Glomerular visceral epithelial cell (primary cell): ENCODE measurements at regions not wholly inside any gene's neighbourhood (a gene's known extent, or its start where the extent isn't known, plus 50 kb on each side); places are given as distances from the start of the nearest gene placed in this dataset.

Experiments
- DNase-seq: peaks from one replicate; pipeline ENCODE4 v3.0.0-alpha.2; 2016; ENCODE audit errors: extremely low spot score

DNA sequence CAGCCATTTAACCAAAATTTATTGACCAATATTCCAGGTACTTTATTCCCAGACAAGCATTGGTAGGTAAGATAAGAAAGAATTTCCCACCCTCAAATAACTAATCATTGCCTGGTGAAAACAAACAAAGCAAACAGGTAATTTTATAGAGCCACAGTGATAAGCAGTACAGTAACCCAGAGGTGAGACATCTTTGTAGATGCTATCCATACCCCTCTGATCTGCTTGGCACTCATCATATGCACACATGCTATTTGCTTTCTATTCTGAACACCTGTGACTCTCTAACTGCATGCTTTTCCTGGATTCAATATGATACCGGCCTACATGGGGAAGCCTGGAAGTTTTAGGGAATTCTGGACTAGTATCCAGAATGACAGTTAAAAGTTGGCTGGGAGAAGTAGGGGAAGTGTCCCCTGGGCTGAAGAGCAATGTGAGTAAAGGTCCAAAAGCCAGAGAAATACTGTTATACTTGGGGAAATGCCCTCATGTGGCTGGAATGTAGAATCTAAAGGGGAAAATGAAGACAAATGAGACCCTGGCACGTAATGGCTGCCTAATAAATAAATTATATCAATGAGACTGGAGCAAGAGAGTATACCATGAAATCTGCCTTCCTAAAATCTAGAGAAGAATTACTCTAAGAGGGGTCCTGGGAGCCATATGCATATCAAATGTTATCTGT is 243.8 kb upstream of the ADAMTSL1 start:
- no peak for DNase-seq

GRCh38 chr9:18233311-18233710 is 240.6 kb upstream of the ADAMTSL1 start:
- no peak for DNase-seq

DNA sequence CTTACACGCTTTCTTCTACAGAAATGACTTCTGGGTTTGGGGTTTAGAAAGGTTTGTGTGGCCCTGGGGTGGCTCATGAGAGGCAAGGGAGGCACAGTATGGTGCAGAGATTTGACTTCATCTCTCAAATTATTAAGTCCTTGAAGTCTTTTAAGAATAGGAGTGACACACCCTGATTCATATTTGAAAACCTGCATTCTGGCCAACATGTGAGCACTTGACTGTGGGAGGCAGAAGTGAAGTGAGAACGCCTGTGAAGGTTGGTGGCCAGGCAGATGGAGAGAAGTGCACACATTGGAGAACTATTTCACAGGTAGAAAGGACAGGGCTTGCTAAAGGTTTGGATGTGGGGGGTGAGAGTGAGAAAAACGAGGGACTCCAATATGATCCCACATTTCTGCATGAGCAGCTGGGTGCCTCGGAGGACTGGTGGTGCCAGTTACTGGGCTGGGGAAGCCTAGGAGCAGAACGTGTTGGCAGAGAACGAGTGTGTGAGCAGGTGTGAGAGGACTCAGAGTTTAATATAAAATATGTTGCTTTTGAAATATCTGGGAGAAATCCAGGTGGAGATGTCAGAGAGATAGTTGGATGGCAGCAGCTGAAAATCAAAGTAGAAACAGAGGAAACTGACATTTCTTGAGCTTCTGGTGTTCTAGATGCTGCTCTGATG is 240.0 kb upstream of the ADAMTSL1 start:
- DNase-seq, result no peak

GRCh38 chr9:18235181-18235908 is 238.6 kb upstream of the ADAMTSL1 start:
- DNase-seq, result no peak

GRCh38 chr9:18236336-18236735 is 237.6 kb upstream of the ADAMTSL1 start:
- DNase-seq, result no peak

- no peak for DNase-seq
These were observed 236.2 kb upstream of the ADAMTSL1 start for GRCh38 chr9:18237776-18238175.

- peak; percentile 32 for DNase-seq
These were observed 235.7 kb upstream of the ADAMTSL1 start for GRCh38 chr9:18238254-18238653.

- no peak for DNase-seq
These were observed 235.1 kb upstream of the ADAMTSL1 start for GRCh38 chr9:18238752-18239447.

- DNase-seq, result no peak
These were observed 233.7 kb upstream of the ADAMTSL1 start for GRCh38 chr9:18240213-18240612.

DNA sequence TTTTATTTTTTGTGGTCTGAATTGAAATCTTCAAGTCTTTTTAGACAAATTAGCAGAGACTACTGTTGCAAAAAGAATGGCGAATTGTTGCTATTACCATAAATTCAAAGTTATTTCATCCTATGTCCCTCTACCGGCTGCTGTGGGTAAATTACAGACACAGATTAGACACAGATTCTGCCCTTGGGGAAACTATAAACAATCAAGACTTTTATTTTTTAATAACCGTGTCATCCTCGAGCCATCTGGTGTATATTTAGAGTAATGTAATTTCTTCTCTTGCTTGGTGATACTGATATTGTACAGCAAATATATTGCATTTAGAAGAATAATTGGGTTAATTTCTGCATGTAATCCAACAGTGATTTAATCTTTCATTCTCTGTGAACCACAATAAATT is 228.0 kb upstream of the ADAMTSL1 start:
- no peak for DNase-seq

- no peak for DNase-seq
These were observed 223.9 kb upstream of the ADAMTSL1 start for GRCh38 chr9:18250053-18250452.

- no peak for DNase-seq
These were observed 220.0 kb upstream of the ADAMTSL1 start for GRCh38 chr9:18253950-18254349.

DNA sequence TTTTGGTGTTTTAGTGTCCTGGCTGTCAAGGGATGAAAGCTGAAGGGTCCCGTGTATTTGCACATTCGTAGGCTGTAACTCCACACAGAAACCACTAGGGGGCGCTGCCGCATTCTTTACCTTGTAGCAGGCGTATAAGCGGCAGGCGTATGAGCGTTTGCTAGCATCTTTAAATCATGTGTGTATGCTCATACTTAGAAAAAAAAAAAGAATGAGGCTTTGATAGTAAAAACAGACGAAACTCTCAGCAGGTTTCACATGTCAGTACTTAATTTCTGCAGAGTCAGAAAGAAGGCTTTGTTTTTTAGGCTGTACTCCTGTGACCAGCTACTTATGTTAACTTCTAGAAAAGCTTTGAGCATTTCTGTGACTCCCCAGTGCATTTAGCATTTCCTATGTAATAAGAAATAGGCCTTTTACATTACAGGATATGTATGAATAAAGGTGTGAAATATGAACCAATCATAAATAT is 218.8 kb upstream of the ADAMTSL1 start:
- peak; percentile 85 for DNase-seq

DNA sequence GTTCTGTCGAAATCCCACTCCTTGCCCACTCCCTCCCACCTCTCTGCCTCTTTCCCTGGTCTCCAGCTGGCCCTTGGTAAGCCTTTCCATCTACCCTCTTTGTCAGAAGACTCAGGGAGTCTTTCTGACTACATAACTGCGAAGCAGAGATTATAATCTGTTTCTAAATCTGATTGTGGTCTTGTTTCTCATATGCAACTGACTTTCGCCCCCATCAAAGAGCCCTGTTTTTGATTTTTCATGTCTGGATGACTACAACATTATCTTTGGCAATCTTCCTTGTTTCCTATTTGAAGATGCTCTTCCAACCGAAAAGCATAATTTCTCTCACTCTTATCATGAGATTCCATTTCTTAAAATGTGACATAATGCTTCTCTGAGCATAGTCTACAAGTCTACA is 218.2 kb upstream of the ADAMTSL1 start:
- DNase-seq, result no peak

GRCh38 chr9:18256568-18256967 is 217.4 kb upstream of the ADAMTSL1 start:
- no peak for DNase-seq

DNA sequence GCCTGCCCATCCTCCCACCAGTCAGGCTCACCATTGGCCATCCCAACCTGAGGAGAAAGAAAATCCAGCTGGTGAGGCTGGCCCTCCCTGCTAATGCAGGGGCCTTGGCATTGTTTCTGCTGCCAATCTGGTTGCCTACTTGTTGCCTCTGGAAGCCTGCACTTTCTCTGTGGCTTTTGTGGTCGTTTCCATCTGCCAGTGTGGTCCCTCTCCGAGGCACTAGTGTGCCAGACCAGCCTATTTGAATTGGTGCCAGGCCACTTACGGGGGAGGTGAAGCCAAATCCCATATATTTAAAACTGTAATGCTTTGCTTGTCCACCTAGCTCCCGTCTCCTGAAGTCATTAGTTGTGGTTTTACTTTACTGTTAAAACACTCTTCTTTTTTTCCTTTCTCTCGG is 213.4 kb upstream of the ADAMTSL1 start:
- DNase-seq, result peak; percentile 97

- DNase-seq, result no peak
These were observed 212.8 kb upstream of the ADAMTSL1 start for GRCh38 chr9:18261181-18261580.

GRCh38 chr9:18263377-18263776 is 210.6 kb upstream of the ADAMTSL1 start:
- DNase-seq, result no peak

DNA sequence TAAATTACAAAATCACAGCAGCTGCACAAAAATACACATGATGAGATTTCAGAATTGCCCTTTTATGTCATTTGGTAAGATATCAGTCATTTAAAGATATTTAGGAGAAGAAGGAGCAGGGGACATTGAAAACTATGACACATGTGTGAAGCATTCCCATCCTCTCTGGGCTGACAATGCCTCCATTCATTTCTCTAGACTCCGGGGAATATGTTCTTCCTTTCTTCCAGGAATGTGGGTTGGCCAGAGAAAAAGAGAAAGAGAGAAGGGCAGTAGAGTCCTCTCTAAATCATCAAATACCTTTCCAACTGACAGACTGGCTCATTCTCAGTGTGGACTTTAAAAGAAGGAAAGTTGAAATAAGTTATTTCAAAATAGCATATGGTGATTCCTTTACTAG is 205.6 kb upstream of the ADAMTSL1 start:
- peak; percentile 16 for DNase-seq

- DNase-seq, result no peak
These were observed 204.4 kb upstream of the ADAMTSL1 start for GRCh38 chr9:18269561-18269960.

- no peak for DNase-seq
These were observed 199.3 kb upstream of the ADAMTSL1 start for GRCh38 chr9:18274693-18275092.

DNA sequence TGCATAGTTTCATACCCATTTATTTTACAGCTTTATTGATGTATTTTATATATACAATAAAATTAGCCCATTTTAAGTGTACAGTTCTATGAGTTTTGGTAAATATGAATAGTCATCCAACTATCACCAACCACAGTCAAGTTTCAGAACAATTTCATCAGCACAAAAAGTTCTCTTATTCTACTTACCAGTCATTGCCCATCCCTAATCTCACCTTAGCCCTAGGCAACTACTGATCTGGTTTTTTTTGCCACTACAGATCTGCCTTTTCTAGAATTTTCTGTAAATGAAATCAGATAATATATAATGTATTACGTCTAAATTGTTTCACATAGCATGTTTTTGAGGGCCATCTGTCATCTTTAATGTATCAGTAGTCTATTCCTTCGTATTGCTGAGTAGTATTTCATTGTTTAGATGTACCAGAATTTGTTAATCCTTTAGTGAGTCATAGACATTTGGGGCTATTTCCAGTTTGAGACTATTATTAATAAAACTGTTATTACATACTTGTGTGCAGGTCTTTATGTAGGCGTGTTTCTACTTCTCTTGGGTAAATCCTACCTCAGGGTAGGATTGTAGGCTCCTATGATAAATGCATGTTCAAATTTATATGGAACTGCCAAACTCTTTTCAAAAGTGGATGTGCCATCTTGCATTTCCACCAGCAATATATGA is 198.5 kb upstream of the ADAMTSL1 start:
- DNase-seq, result no peak
